ENCODE measurements at regions not wholly inside any gene's neighbourhood (a gene's known extent, or its start where the extent isn't known, plus 50 kb on each side); places are given as distances from the start of the nearest gene placed in this dataset.

- Histone ChIP-seq H3K4me1 (ENCODE audit: control insufficient read depth, extremely low read depth, insufficient read depth, low read length) (no peaks in the 10 kb centered on the region), H3K27me3 (ENCODE audit: control insufficient read depth, insufficient read depth, low read length) (no peaks in the 10 kb centered on the region), H4K20me1 (ENCODE audit: control insufficient read depth, extremely low read depth, insufficient read depth, low read length) (no peaks in the 10 kb centered on the region), H3K9ac (ENCODE audit: insufficient read depth, low read length) (no peak overlapping the region), H3K27ac (ENCODE audit: insufficient read depth, low read length) (no peak overlapping the region), H3K36me3 (ENCODE audit: control insufficient read depth, insufficient read depth, low read length) (no peaks in the 10 kb centered on the region), H2AFZ (ENCODE audit: low read length) (no peak overlapping the region), H3K4me3 (replicated peaks in 1 of 4; ENCODE audit: control extremely low read depth in 1 of 4, insufficient read depth in 1 of 4, low read depth in 3 of 4, low read length in 4 of 4) (no peak overlapping the region), H3K9me3 (ENCODE audit: control insufficient read depth, insufficient read depth, low read depth, low read length) (no peaks in the 10 kb centered on the region), H3K4me2 (ENCODE audit: extremely low read depth, insufficient read depth, low read length) (no peak overlapping the region), H3K79me2 (ENCODE audit: control insufficient read depth, insufficient read depth, low read length) (no peaks in the 10 kb centered on the region)
- DNase-seq (ENCODE audit: low read depth in 2 of 2): no peak
- TF ChIP-seq EZH2 (IDR thresholded peaks at IDR 0.05; ENCODE audit: low read length, missing control alignments): no peak
- TF ChIP-seq, protein P1, sequence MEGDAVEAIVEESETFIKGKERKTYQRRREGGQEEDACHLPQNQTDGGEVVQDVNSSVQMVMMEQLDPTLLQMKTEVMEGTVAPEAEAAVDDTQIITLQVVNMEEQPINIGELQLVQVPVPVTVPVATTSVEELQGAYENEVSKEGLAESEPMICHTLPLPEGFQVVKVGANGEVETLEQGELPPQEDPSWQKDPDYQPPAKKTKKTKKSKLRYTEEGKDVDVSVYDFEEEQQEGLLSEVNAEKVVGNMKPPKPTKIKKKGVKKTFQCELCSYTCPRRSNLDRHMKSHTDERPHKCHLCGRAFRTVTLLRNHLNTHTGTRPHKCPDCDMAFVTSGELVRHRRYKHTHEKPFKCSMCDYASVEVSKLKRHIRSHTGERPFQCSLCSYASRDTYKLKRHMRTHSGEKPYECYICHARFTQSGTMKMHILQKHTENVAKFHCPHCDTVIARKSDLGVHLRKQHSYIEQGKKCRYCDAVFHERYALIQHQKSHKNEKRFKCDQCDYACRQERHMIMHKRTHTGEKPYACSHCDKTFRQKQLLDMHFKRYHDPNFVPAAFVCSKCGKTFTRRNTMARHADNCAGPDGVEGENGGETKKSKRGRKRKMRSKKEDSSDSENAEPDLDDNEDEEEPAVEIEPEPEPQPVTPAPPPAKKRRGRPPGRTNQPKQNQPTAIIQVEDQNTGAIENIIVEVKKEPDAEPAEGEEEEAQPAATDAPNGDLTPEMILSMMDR (conservative IDR thresholded peaks at IDR 0.05 in 1 of 2, IDR thresholded peaks at IDR 0.05 in 1 of 2; ENCODE audit: low read depth in 1 of 2, low read length in 2 of 2): no peak
These were observed 1395.3 kb downstream of the RAPGEF2 start for GRCh38 chr4:160498211-160498610.

- H3K27me3 ChIP-seq (ENCODE audit: control insufficient read depth, insufficient read depth, low read length): no peaks in the 10 kb centered on the region
- no peak overlapping the region for H3K4me3 ChIP-seq (replicated peaks in 1 of 4; ENCODE audit: control extremely low read depth in 1 of 4, insufficient read depth in 1 of 4, low read depth in 3 of 4, low read length in 4 of 4)
These were observed 1402.8 kb downstream of the RAPGEF2 start for GRCh38 chr4:160505724-160506123.

GRCh38 chr4:160510928-160511327 lies 1408.0 kb downstream of the RAPGEF2 start:
- no peak overlapping the region for H3K27ac ChIP-seq (ENCODE audit: insufficient read depth, low read length)
- no peak overlapping the region for H3K4me2 ChIP-seq (ENCODE audit: extremely low read depth, insufficient read depth, low read length)
- H2AFZ ChIP-seq (ENCODE audit: low read length): no peak overlapping the region
- TF ChIP-seq, protein P1 (conservative IDR thresholded peaks at IDR 0.05 in 1 of 2, IDR thresholded peaks at IDR 0.05 in 1 of 2; ENCODE audit: low read depth in 1 of 2, low read length in 2 of 2): no peak
- no peak for TF ChIP-seq EZH2 (IDR thresholded peaks at IDR 0.05; ENCODE audit: low read length, missing control alignments)
- H3K36me3 ChIP-seq (ENCODE audit: control insufficient read depth, insufficient read depth, low read length): no peaks in the 10 kb centered on the region
- DNase-seq (ENCODE audit: low read depth in 2 of 2): peak in 1 of 2 donors; percentile 26
- no peak overlapping the region for H3K4me3 ChIP-seq (replicated peaks in 1 of 4; ENCODE audit: control extremely low read depth in 1 of 4, insufficient read depth in 1 of 4, low read depth in 3 of 4, low read length in 4 of 4)
- no peaks in the 10 kb centered on the region for H3K4me1 ChIP-seq (ENCODE audit: control insufficient read depth, extremely low read depth, insufficient read depth, low read length)
- no peaks in the 10 kb centered on the region for H3K27me3 ChIP-seq (ENCODE audit: control insufficient read depth, insufficient read depth, low read length)
- no peaks in the 10 kb centered on the region for H3K79me2 ChIP-seq (ENCODE audit: control insufficient read depth, insufficient read depth, low read length)
- no peak overlapping the region for H3K9ac ChIP-seq (ENCODE audit: insufficient read depth, low read length)
- H4K20me1 ChIP-seq (ENCODE audit: control insufficient read depth, extremely low read depth, insufficient read depth, low read length): no peaks in the 10 kb centered on the region
- H3K9me3 ChIP-seq (ENCODE audit: control insufficient read depth, insufficient read depth, low read depth, low read length): no peaks in the 10 kb centered on the region

More at GRCh38 chr4:160505724-160506123, 1402.8 kb downstream of the RAPGEF2 start:
- H3K27ac ChIP-seq (ENCODE audit: insufficient read depth, low read length): no peak overlapping the region
- no peak for DNase-seq (ENCODE audit: low read depth in 2 of 2)
- H2AFZ ChIP-seq (ENCODE audit: low read length): no peak overlapping the region
- H4K20me1 ChIP-seq (ENCODE audit: control insufficient read depth, extremely low read depth, insufficient read depth, low read length): no peaks in the 10 kb centered on the region
- no peaks in the 10 kb centered on the region for H3K79me2 ChIP-seq (ENCODE audit: control insufficient read depth, insufficient read depth, low read length)
- H3K4me2 ChIP-seq (ENCODE audit: extremely low read depth, insufficient read depth, low read length): no peak overlapping the region
- H3K9me3 ChIP-seq (ENCODE audit: control insufficient read depth, insufficient read depth, low read depth, low read length): no peaks in the 10 kb centered on the region
- H3K4me1 ChIP-seq (ENCODE audit: control insufficient read depth, extremely low read depth, insufficient read depth, low read length): no peaks in the 10 kb centered on the region
- H3K9ac ChIP-seq (ENCODE audit: insufficient read depth, low read length): no peak overlapping the region
- TF ChIP-seq, protein P1 (conservative IDR thresholded peaks at IDR 0.05 in 1 of 2, IDR thresholded peaks at IDR 0.05 in 1 of 2; ENCODE audit: low read depth in 1 of 2, low read length in 2 of 2): no peak
- TF ChIP-seq EZH2 (IDR thresholded peaks at IDR 0.05; ENCODE audit: low read length, missing control alignments): no peak
- no peaks in the 10 kb centered on the region for H3K36me3 ChIP-seq (ENCODE audit: control insufficient read depth, insufficient read depth, low read length)

Data from fibroblast of lung (primary cell).